HAP-1 (cell line): ENCODE measurements at regions not wholly inside any gene's neighbourhood (a gene's known extent, or its start where the extent isn't known, plus 50 kb on each side); places are given as distances from the start of the nearest gene placed in this dataset.
A peak's percentile ranks its signal among the peaks of the same experiment; 100 is the strongest.

ENCODE experiments used
- DNase-seq, 2 experiments: peaks; one replicate each; pipeline ENCODE4 v3.0.0-alpha.2; 2016 to 2020; ENCODE audit warnings: low spot score in 2 of 2
- H3K27me3 ChIP-seq: fragments of 250-450 bp; sonication (Bioruptor Pico); 2 replicates; pipeline ENCODE4 v1.5.1; 2020; ENCODE audit warnings: low read depth, mild to moderate bottlenecking, moderate library complexity
- H3K36me3 ChIP-seq: fragments of 250-450 bp; sonication (Bioruptor Pico); replicated peaks from 2 replicates; pipeline ENCODE4 v1.5.1; 2020; ENCODE audit warnings: mild to moderate bottlenecking
- H3K4me1 ChIP-seq: fragments of 250-450 bp; sonication (Bioruptor Pico); 2 replicates; pipeline ENCODE4 v1.5.1; 2020; ENCODE audit warnings: mild to moderate bottlenecking
- H3K4me3 ChIP-seq: fragments of 250-450 bp; sonication (Bioruptor Pico); 2 replicates; pipeline ENCODE4 v1.5.1; 2020; ENCODE audit warnings: mild to moderate bottlenecking, moderate library complexity
- H3K9me3 ChIP-seq: fragments of 250-450 bp; sonication (Bioruptor Pico); 2 replicates; pipeline ENCODE4 v1.5.1; 2020; ENCODE audit warnings: mild to moderate bottlenecking, moderate library complexity
- in situ Hi-C: fragments of 300-500 bp; cut with MboI; formaldehyde crosslinking; loops from 3 replicates; pipeline ENCODE4 v1.14.3; 2020; ENCODE audit warnings: low sequenced_read_pairs, inconsistent platforms, mixed read lengths

GRCh38 chr6:67224989-67225388 is 1410.1 kb upstream of the ADGRB3 start:
- peaks cover 7% of the 10 kb centered on the region; the same call in 1 of the 2 replicates for H3K4me1 ChIP-seq
- no peaks in the 10 kb centered on the region for H3K27me3 ChIP-seq
- in situ Hi-C loops: no loop called here
- H3K36me3 ChIP-seq: no peaks in the 10 kb centered on the region
- no peak for DNase-seq
- 0 out of 2 replicates have a peak, but pooled peaks cover 2% of the 10 kb centered on the region for H3K9me3 ChIP-seq
- H3K4me3 ChIP-seq: no peak overlapping the region

- no peak overlapping the region for H3K4me3 ChIP-seq
Observed at GRCh38 chr6:67221226-67221625, 1413.9 kb upstream of the ADGRB3 start.

GRCh38 chr6:67219346-67219745 is 1415.7 kb upstream of the ADGRB3 start:
- Histone ChIP-seq H3K4me3 (no peak overlapping the region), H3K27me3 (no peaks in the 10 kb centered on the region), H3K4me1 (peaks cover 7% of the 10 kb centered on the region; the same call in 1 of the 2 replicates), H3K36me3 (no peaks in the 10 kb centered on the region), H3K9me3 (0 out of 2 replicates have a peak, but pooled peaks cover 2% of the 10 kb centered on the region)
- no peak for DNase-seq
- in situ Hi-C loops: no loop called here

More at GRCh38 chr6:67221226-67221625, 1413.9 kb upstream of the ADGRB3 start:
- H3K4me1 ChIP-seq: peaks cover 7% of the 10 kb centered on the region; the same call in 1 of the 2 replicates
- 0 out of 2 replicates have a peak, but pooled peaks cover 2% of the 10 kb centered on the region for H3K9me3 ChIP-seq
- in situ Hi-C loops: no loop called here
- H3K36me3 ChIP-seq: no peaks in the 10 kb centered on the region
- no peak for DNase-seq
- no peaks in the 10 kb centered on the region for H3K27me3 ChIP-seq

GRCh38 chr6:67212584-67212983 is 1422.5 kb upstream of the ADGRB3 start:
- DNase-seq: no peak
- in situ Hi-C loops: no loop called here
- Histone ChIP-seq H3K27me3 (no peaks in the 10 kb centered on the region), H3K9me3 (no peaks in the 10 kb centered on the region), H3K36me3 (no peaks in the 10 kb centered on the region), H3K4me3 (no peak overlapping the region), H3K4me1 (no peaks in the 10 kb centered on the region)

GRCh38 chr6:67210450-67210849 is 1424.6 kb upstream of the ADGRB3 start:
- in situ Hi-C loops: no loop called here
- H3K27me3 ChIP-seq: no peaks in the 10 kb centered on the region
- no peaks in the 10 kb centered on the region for H3K36me3 ChIP-seq
- H3K9me3 ChIP-seq: no peaks in the 10 kb centered on the region
- no peak overlapping the region for H3K4me3 ChIP-seq
- no peaks in the 10 kb centered on the region for H3K4me1 ChIP-seq
- DNase-seq: no peak

GRCh38 chr6:67201563-67201962 is 1433.5 kb upstream of the ADGRB3 start:
- Histone ChIP-seq H3K9me3 (0 out of 2 replicates have a peak, but pooled peaks cover 4% of the 10 kb centered on the region), H3K36me3 (no peaks in the 10 kb centered on the region), H3K27me3 (no peaks in the 10 kb centered on the region), H3K4me1 (no peaks in the 10 kb centered on the region), H3K4me3 (no peak overlapping the region)
- DNase-seq: no peak
- in situ Hi-C loops: no loop called here

- in situ Hi-C loops: no loop called here
- no peak for DNase-seq
- H3K27me3 ChIP-seq: no peaks in the 10 kb centered on the region
Observed at GRCh38 chr6:67200626-67201403, 1434.3 kb upstream of the ADGRB3 start.

GRCh38 chr6:67199425-67199824 is 1435.7 kb upstream of the ADGRB3 start:
- no peak for DNase-seq
- Histone ChIP-seq H3K4me1 (no peaks in the 10 kb centered on the region), H3K9me3 (0 out of 2 replicates have a peak, but pooled peaks cover 4% of the 10 kb centered on the region), H3K27me3 (no peaks in the 10 kb centered on the region), H3K4me3 (no peak overlapping the region), H3K36me3 (no peaks in the 10 kb centered on the region)
- in situ Hi-C loops: no loop called here

More at GRCh38 chr6:67200626-67201403, 1434.3 kb upstream of the ADGRB3 start:
- Histone ChIP-seq H3K36me3 (no peaks in the 10 kb centered on the region), H3K9me3 (0 out of 2 replicates have a peak, but pooled peaks cover 4% of the 10 kb centered on the region), H3K4me1 (no peaks in the 10 kb centered on the region), H3K4me3 (no peak overlapping the region)

- H3K27me3 ChIP-seq: no peaks in the 10 kb centered on the region
- DNase-seq: no peak
- no peaks in the 10 kb centered on the region for H3K36me3 ChIP-seq
- H3K4me3 ChIP-seq: no peak overlapping the region
- no peaks in the 10 kb centered on the region for H3K4me1 ChIP-seq
- in situ Hi-C loops: no loop called here
- H3K9me3 ChIP-seq: no peaks in the 10 kb centered on the region
Observed at GRCh38 chr6:67190733-67191132, 1444.3 kb upstream of the ADGRB3 start.

GRCh38 chr6:67184405-67184804 is 1450.7 kb upstream of the ADGRB3 start:
- DNase-seq: no peak
- Histone ChIP-seq H3K36me3 (no peaks in the 10 kb centered on the region), H3K27me3 (no peaks in the 10 kb centered on the region), H3K9me3 (no peaks in the 10 kb centered on the region), H3K4me1 (no peaks in the 10 kb centered on the region), H3K4me3 (no peak overlapping the region)
- in situ Hi-C loops: no loop called here

- no peaks in the 10 kb centered on the region for H3K27me3 ChIP-seq
- in situ Hi-C loops: no loop called here
- H3K36me3 ChIP-seq: no peaks in the 10 kb centered on the region
- DNase-seq: peak; percentile 44 to 98
- no peaks in the 10 kb centered on the region for H3K9me3 ChIP-seq
- H3K4me1 ChIP-seq: peaks cover 16% of the 10 kb centered on the region
- H3K4me3 ChIP-seq: no peak overlapping the region
Observed at GRCh38 chr6:67175101-67175500, 1460.0 kb upstream of the ADGRB3 start.

- no peaks in the 10 kb centered on the region for H3K4me1 ChIP-seq
- in situ Hi-C loops: no loop called here
- no peaks in the 10 kb centered on the region for H3K36me3 ChIP-seq
- H3K9me3 ChIP-seq: peaks cover 8% of the 10 kb centered on the region
- no peak overlapping the region for H3K4me3 ChIP-seq
- DNase-seq: no peak
- H3K27me3 ChIP-seq: no peaks in the 10 kb centered on the region
Observed at GRCh38 chr6:67165606-67166005, 1458.6 kb upstream of the EYS start.

- Histone ChIP-seq H3K4me1 (no peaks in the 10 kb centered on the region), H3K4me3 (no peak overlapping the region), H3K36me3 (no peaks in the 10 kb centered on the region), H3K9me3 (peaks cover 13% of the 10 kb centered on the region), H3K27me3 (no peaks in the 10 kb centered on the region)
- no peak for DNase-seq
- in situ Hi-C loops: no loop called here
Observed at GRCh38 chr6:67160820-67161219, 1453.8 kb upstream of the EYS start.

GRCh38 chr6:67141005-67141404 is 1434.0 kb upstream of the EYS start:
- Histone ChIP-seq H3K4me1 (peaks cover 21% of the 10 kb centered on the region), H3K4me3 (no peak overlapping the region), H3K9me3 (no peaks in the 10 kb centered on the region), H3K36me3 (no peaks in the 10 kb centered on the region), H3K27me3 (no peaks in the 10 kb centered on the region)
- in situ Hi-C loops: no loop called here
- DNase-seq: peak in 1 of 2 experiments; percentile 89
